LNCAP (cell line): ENCODE measurements at regions not wholly inside any gene's neighbourhood (a gene's known extent, or its start where the extent isn't known, plus 50 kb on each side); places are given as distances from the start of the nearest gene placed in this dataset.

Experiments
- TF ChIP-seq, protein P1 (sequence below): fragments of 450-650 bp; IDR thresholded peaks from 2 replicates; pipeline ENCODE4 v1.5.1; 2017; ENCODE audit warnings: mild to moderate bottlenecking

DNA sequence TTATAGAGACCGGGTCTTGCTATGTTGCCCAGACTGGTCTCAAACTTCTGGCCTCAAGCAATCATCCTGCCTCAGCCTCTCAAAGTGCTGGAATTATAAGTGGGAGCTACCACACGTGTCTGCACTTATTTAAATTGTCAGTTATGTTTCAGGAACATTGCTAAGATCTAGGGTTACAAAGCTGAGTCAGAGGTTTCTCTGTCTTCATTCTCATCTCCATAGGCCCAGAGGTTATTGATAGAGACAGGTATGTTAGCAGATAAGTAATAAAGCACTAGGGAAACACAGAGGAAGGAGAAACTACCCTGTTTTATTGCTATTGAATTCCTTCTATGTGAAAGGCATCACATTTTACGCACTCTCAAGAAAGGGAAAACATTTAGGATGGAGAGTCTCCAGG, 214.1 kb downstream of the REEP3 start:
- TF ChIP-seq, protein P1, sequence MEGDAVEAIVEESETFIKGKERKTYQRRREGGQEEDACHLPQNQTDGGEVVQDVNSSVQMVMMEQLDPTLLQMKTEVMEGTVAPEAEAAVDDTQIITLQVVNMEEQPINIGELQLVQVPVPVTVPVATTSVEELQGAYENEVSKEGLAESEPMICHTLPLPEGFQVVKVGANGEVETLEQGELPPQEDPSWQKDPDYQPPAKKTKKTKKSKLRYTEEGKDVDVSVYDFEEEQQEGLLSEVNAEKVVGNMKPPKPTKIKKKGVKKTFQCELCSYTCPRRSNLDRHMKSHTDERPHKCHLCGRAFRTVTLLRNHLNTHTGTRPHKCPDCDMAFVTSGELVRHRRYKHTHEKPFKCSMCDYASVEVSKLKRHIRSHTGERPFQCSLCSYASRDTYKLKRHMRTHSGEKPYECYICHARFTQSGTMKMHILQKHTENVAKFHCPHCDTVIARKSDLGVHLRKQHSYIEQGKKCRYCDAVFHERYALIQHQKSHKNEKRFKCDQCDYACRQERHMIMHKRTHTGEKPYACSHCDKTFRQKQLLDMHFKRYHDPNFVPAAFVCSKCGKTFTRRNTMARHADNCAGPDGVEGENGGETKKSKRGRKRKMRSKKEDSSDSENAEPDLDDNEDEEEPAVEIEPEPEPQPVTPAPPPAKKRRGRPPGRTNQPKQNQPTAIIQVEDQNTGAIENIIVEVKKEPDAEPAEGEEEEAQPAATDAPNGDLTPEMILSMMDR: no peak

DNA sequence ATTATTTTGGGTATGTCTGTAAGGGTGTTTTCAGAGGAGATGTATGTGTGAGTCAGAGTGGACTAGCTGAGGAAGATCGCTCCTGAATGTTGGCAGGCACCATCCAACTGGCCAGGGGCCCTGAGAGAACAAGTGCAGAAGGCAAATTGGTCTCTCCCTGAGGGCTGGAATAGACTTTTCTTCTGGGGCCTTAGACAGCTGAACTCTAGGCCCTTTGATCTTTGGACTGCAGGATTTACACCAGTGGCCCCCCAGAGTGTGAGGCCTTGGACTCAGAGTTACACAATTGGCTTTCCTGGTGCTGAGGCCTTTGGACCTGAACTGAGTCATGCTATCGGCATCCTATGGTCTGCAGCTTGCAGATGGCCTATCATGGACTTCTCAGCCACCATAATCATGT, 217.2 kb downstream of the REEP3 start:
- TF ChIP-seq, protein P1: no peak

DNA sequence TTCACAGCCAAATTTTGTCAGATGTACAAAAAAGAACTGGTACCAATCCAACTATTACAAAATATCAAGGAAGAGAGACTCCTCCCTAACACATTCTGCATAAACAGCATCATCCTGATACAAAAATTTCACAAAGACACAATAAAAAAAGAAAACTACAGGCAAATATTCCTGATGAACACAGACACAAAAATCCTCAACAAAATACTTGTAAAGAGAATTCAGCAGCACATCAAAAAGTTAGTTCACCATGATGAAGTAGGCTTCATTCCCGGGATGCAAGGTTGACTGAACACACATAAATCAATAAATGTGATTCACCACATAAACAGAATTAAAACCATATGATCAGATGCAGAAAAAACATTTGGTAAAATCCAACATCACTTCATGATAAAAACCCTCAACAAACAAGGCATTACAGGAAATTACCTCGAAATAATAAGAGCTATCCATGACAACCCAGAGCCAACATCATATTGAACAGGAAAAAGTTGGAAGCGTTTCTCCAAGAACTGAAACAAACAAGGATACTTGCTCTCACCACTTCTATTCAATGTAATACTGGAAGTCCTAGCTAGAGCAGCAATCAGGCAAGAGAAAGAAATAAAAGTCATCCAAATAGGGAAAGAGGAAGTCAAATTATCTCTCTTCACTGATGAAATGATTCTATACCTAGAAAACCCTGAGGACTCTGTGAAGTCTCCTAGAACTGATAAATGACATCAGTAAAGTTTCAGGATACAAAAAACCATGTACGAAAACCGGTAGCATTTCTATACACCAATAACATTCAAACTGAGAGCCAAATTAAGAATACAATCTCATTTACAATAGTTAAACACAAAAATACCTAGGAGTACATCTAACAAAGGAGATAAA, 223.1 kb downstream of the REEP3 start:
- TF ChIP-seq, protein P1: no peak

DNA sequence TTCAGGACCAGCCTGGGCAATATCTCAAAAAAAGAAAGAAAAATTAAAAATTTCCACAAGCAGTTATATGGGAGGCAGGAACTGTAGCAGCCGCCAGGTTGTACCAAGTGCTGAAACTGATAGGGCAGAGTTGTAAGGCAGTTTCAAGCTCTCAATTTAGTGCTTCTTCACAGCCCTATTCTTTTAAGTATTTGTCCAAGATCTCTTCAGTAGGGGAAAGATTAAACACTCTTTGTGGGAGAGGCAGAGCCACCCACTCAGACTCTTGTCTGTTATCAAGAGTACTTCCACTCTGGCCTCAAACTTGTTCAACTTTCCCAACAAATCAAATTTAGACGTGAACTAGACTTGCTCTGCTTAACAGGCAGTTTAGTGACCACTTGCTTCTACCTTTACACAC, 228.7 kb downstream of the REEP3 start:
- TF ChIP-seq, protein P1: no peak

DNA sequence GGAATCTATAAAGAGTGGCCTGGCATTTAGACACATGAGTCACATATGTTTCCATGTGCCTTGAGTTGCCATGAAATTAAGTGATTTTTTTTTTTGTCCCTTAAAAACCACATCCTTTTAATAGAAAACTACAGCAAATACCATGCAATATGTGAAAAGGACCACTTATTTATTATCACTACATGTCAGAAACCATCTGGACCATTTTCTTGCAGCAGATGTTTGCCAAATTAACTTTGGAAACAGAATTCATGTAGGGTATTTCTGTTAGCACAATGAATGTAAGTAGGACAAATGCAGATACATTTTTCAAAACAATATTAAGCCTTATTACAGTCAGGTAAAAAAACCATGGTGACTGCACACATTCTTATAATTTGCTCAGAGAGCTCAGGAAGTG, 230.6 kb downstream of the REEP3 start:
- TF ChIP-seq, protein P1: no peak

DNA sequence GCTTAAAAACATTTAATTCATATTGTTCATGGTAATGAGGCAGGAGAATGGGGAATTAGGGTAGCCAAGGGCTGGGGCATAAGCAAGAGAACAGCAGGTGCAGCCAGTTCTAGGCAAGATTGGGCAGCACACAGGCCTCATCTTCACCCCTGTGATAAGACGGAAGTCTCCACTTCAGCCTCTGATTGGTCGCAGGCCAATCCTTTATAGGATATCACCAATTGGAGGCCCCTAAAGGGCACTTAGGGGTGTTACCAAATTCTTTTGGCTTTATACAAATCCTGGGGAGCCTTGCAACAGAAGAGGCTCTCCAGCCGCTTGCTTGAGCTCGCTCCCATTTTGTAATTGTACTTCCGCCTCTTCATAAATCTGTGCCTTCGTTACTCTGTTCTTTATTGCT, 231.1 kb downstream of the REEP3 start:
- TF ChIP-seq, protein P1: no peak

DNA sequence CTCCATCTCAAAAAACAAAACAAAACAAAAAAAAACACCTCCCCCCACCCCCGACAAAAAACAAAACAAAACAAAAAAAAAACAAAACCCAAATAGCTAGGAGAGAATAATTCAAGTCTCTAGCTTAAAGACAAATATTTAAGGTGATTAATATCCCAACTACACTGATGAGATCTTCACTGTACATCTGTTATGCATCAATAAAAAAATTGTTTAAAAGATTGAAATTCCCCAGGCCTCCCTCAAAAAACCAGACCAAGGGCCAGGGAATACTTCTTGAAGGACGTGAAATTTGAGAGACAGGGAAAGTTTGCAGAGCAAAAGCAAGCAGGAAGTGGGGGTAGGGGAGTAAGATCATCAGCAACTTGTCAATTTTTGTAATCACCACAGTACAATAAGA, 232.6 kb downstream of the REEP3 start:
- TF ChIP-seq, protein P1: no peak
